Osteoblast (primary cell): ENCODE measurements at regions not wholly inside any gene's neighbourhood (a gene's known extent, or its start where the extent isn't known, plus 50 kb on each side); places are given as distances from the start of the nearest gene placed in this dataset.
"Not testable (repeated sequence)": the region's sequence is repeated elsewhere in the genome, so short reads cannot be mapped to it uniquely, and the experiment has no call there.

Experiments
- DNase-seq: peaks from one replicate; pipeline ENCODE4 v3.0.0; 2011; ENCODE audit warnings: low spot score, mixed read lengths; ENCODE audit not compliant: insufficient read length; ENCODE audit errors: missing footprints
- H2AFZ ChIP-seq: 2 replicates; pipeline ENCODE4 v1.6.0; 2011; ENCODE audit warnings: mild to moderate bottlenecking, low read length
- H3K27ac ChIP-seq: 2 replicates; pipeline ENCODE4 v1.5.1; 2011; ENCODE audit warnings: mild to moderate bottlenecking, low read depth, low read length, moderate library complexity
- H3K27me3 ChIP-seq: 2 replicates; pipeline ENCODE4 v1.6.0; 2012; ENCODE audit warnings: mild to moderate bottlenecking, control low read depth, inconsistent platforms, low read length, moderate library complexity; ENCODE audit not compliant: insufficient read depth
- H3K36me3 ChIP-seq: 2 replicates; pipeline ENCODE4 v1.5.1; 2011; ENCODE audit warnings: mild to moderate bottlenecking, low read length, control low read depth, moderate library complexity; ENCODE audit not compliant: insufficient read depth
- H3K4me1 ChIP-seq: 2 replicates; pipeline ENCODE4 v1.5.1; 2011; ENCODE audit warnings: mild to moderate bottlenecking, low read length, control low read depth, moderate library complexity; ENCODE audit not compliant: insufficient read depth
- H3K4me2 ChIP-seq: 2 replicates; pipeline ENCODE4 v1.6.0; 2011; ENCODE audit warnings: mild to moderate bottlenecking, low read length; ENCODE audit not compliant: insufficient read depth
- H3K4me3 ChIP-seq: fragments of 200-600 bp; sonication (generic); 3 replicates; pipeline ENCODE4 v1.5.1; 2012; ENCODE audit warnings: mild to moderate bottlenecking, low read length, inconsistent platforms; ENCODE audit not compliant: insufficient read depth
- H3K79me2 ChIP-seq: 2 replicates; pipeline ENCODE4 v1.6.0; 2012; ENCODE audit warnings: mild to moderate bottlenecking, low read length, control low read depth, inconsistent platforms; ENCODE audit not compliant: insufficient read depth
- H3K9me3 ChIP-seq: 2 replicates; pipeline ENCODE4 v1.5.1; 2011; ENCODE audit warnings: low read depth, low read length, control low read depth
- H4K20me1 ChIP-seq: 2 replicates; pipeline ENCODE4 v1.6.0; 2012; ENCODE audit warnings: mild to moderate bottlenecking, low read length, control low read depth; ENCODE audit not compliant: insufficient read depth
- CTCF ChIP-seq: IDR thresholded peaks from 2 replicates; pipeline ENCODE4 v1.5.1; 2011; ENCODE audit warnings: mild to moderate bottlenecking, low read depth, low read length, moderate library complexity; ENCODE audit errors: extremely low read depth

GRCh38 chr4:25509646-25510045 is 132.6 kb downstream of the ANAPC4 start:
- no peaks in the 10 kb centered on the region for H4K20me1 ChIP-seq
- H3K27me3 ChIP-seq = peaks cover 3% of the 10 kb centered on the region
- no peak for DNase-seq
- H3K79me2 ChIP-seq = no peaks in the 10 kb centered on the region
- H3K36me3 ChIP-seq = no peaks in the 10 kb centered on the region
- no peaks in the 10 kb centered on the region for H3K4me1 ChIP-seq
- no peak overlapping the region for H3K27ac ChIP-seq
- H3K4me3 ChIP-seq = no peak overlapping the region
- no peak overlapping the region for H3K4me2 ChIP-seq
- TF ChIP-seq CTCF = no peak
- H2AFZ ChIP-seq = no peak overlapping the region
- H3K9me3 ChIP-seq = no peaks in the 10 kb centered on the region

- not testable (repeated sequence) for H3K4me1 ChIP-seq
Observed at GRCh38 chr4:25511823-25512222, 134.8 kb downstream of the ANAPC4 start.

GRCh38 chr4:25513814-25514213 is 136.8 kb downstream of the ANAPC4 start:
- H3K27me3 ChIP-seq = peaks cover 20% of the 10 kb centered on the region
- no peak for DNase-seq
- H2AFZ ChIP-seq = no peak overlapping the region

More at GRCh38 chr4:25511823-25512222, 134.8 kb downstream of the ANAPC4 start:
- H3K4me2 ChIP-seq, H3K9me3 ChIP-seq, H3K27ac ChIP-seq, H3K79me2 ChIP-seq, H3K36me3 ChIP-seq, H3K4me3 ChIP-seq, H3K27me3 ChIP-seq, H4K20me1 ChIP-seq, DNase-seq, H2AFZ ChIP-seq: not testable (repeated sequence)

GRCh38 chr4:25523405-25523804 is 132.2 kb upstream of the SLC34A2 start:
- Histone ChIP-seq H3K4me2 (no peak overlapping the region), H2AFZ (no peak overlapping the region), H3K4me1 (no peaks in the 10 kb centered on the region), H3K27me3 (peaks cover 18% of the 10 kb centered on the region), H3K4me3 (no peak overlapping the region), H3K36me3 (no peaks in the 10 kb centered on the region), H3K79me2 (no peaks in the 10 kb centered on the region), H3K27ac (no peak overlapping the region), H4K20me1 (no peaks in the 10 kb centered on the region), H3K9me3 (no peaks in the 10 kb centered on the region)
- TF ChIP-seq CTCF = no peak
- DNase-seq = no peak

More at GRCh38 chr4:25513814-25514213, 136.8 kb downstream of the ANAPC4 start:
- no peak for TF ChIP-seq CTCF
- no peaks in the 10 kb centered on the region for H3K9me3 ChIP-seq
- H3K79me2 ChIP-seq = no peaks in the 10 kb centered on the region
- no peaks in the 10 kb centered on the region for H4K20me1 ChIP-seq
- no peak overlapping the region for H3K27ac ChIP-seq
- no peaks in the 10 kb centered on the region for H3K4me1 ChIP-seq
- H3K4me2 ChIP-seq = no peak overlapping the region
- H3K36me3 ChIP-seq = no peaks in the 10 kb centered on the region
- no peak overlapping the region for H3K4me3 ChIP-seq

GRCh38 chr4:25524663-25525062 is 131.0 kb upstream of the SLC34A2 start:
- no peak overlapping the region for H3K4me2 ChIP-seq
- no peaks in the 10 kb centered on the region for H4K20me1 ChIP-seq
- H3K4me3 ChIP-seq = no peak overlapping the region
- H2AFZ ChIP-seq = no peak overlapping the region
- no peaks in the 10 kb centered on the region for H3K4me1 ChIP-seq
- TF ChIP-seq CTCF = no peak
- H3K27ac ChIP-seq = no peak overlapping the region
- no peak for DNase-seq
- H3K27me3 ChIP-seq = peaks cover 5% of the 10 kb centered on the region
- H3K36me3 ChIP-seq = no peaks in the 10 kb centered on the region
- H3K9me3 ChIP-seq = no peaks in the 10 kb centered on the region
- no peaks in the 10 kb centered on the region for H3K79me2 ChIP-seq
